K562 (cell line): ENCODE measurements at regions not wholly inside any gene's neighbourhood (a gene's known extent, or its start where the extent isn't known, plus 50 kb on each side); places are given as distances from the start of the nearest gene placed in this dataset.

ENCODE experiments used
- ATAC-seq: fragments of 200-7000 bp; cut with Tn5 transposase; 3 replicates; pipeline ENCODE4 v1.9.1; 2020; ENCODE audit warnings: moderate library complexity
- BruUV-seq: library from RNA; stranded (reverse); fragments of 400-500 nt; replicated peaks from 2 replicates; lab custom pipeline; 2021; lab: Mats Ljungman, UMichigan
- CTCF ChIA-PET: fragments of 300-600 bp; formaldehyde crosslinking; extraction: SDS; loops from one replicate; lab custom pipeline; 2021; ENCODE audit warnings: low intra/inter-chr PET ratio; lab: Yijun Ruan, JAX
- POLR2A ChIA-PET: fragments of 300-600, 350-650 bp; sonication (Branson Sonifier 250); formaldehyde crosslinking; extraction: SDS; loops from one replicate; lab custom pipeline; 2021; ENCODE audit warnings: antibody characterized with exemption, inconsistent platforms; lab: Yijun Ruan, JAX
- DNase-seq, 4 experiments: peaks; one replicate each; pipeline versions ENCODE4 v3.0.0 to v3.0.0-alpha.2; 2011 to 2018; ENCODE audit warnings: low spot score in 3 of 4, mixed read lengths in 3 of 4; ENCODE audit errors: extremely low read depth in 1 of 4
- FAIRE-seq: peaks from 2 replicates; lab custom pipeline; 2011; peaks lifted over from hg19 to GRCh38; lab: Jason Lieb, UNC
- H2AFZ ChIP-seq: 2 replicates; pipeline ENCODE4 v1.6.0; 2011; ENCODE audit warnings: low read depth, low read length, control low read depth, inconsistent platforms
- H3K27ac ChIP-seq: fragments of 200-600 bp; 3 replicates; pipeline ENCODE4 v1.8.0; 2011; ENCODE audit warnings: low read depth, mild to moderate bottlenecking, control low read depth, inconsistent platforms, low read length, moderate library complexity, mixed read lengths; ENCODE audit errors: extremely low read depth
- H3K27me3 ChIP-seq, 2 experiments: fragments of 300-600 bp in 1 of 2; 2 replicates in 1 of 2; 3 replicates in 1 of 2; pipeline versions ENCODE4 v1.6.0 to v1.8.0; 2011; ENCODE audit warnings: inconsistent platforms in 2 of 2, low read length in 2 of 2, mild to moderate bottlenecking in 1 of 2, mixed read lengths in 1 of 2, moderate library complexity in 1 of 2; ENCODE audit not compliant: control insufficient read depth in 2 of 2, insufficient read depth in 2 of 2
- H3K36me3 ChIP-seq: fragments of 300-600 bp; 3 replicates; pipeline ENCODE4 v1.8.0; 2011; ENCODE audit warnings: mild to moderate bottlenecking, low read length, inconsistent platforms; ENCODE audit not compliant: control insufficient read depth, insufficient read depth
- H3K4me1 ChIP-seq, 2 experiments: fragments of 200-600 bp in 1 of 2; replicated peaks in 1 of 2; 2 replicates in 1 of 2; 3 replicates in 1 of 2; pipeline versions ENCODE4 v1.5.1 to v1.8.0; 2011; ENCODE audit warnings: inconsistent platforms in 2 of 2, low read length in 2 of 2, mild to moderate bottlenecking in 1 of 2, mixed read lengths in 1 of 2, moderate library complexity in 1 of 2; ENCODE audit not compliant: control insufficient read depth in 2 of 2, insufficient read depth in 2 of 2
- H3K4me2 ChIP-seq: 2 replicates; pipeline ENCODE4 v1.6.1; 2011; ENCODE audit warnings: low read length, control low read depth, inconsistent platforms, mixed read lengths; ENCODE audit not compliant: insufficient read depth
- H3K4me3 ChIP-seq: fragments of 200-600 bp; sonication (generic), shearing (Covaris generic); 2 replicates; pipeline ENCODE4 v1.5.1; 2016; ENCODE audit warnings: control low read depth, inconsistent platforms
- H3K79me2 ChIP-seq: fragments of 200-600 bp; 3 replicates; pipeline ENCODE4 v1.8.0; 2011; ENCODE audit warnings: low read length, inconsistent platforms; ENCODE audit not compliant: control insufficient read depth, insufficient read depth
- H3K9ac ChIP-seq, 2 experiments: 2 replicates each; pipeline versions ENCODE4 v1.6.0 to v1.6.1; 2011; ENCODE audit warnings: low read depth in 2 of 2, low read length in 2 of 2, control low read depth in 1 of 2, inconsistent platforms in 1 of 2, mild to moderate bottlenecking in 1 of 2, mixed read lengths in 1 of 2; ENCODE audit not compliant: insufficient read depth in 1 of 2
- H3K9me1 ChIP-seq: one replicate; pipeline ENCODE4 v1.6.0; 2011; ENCODE audit warnings: inconsistent platforms, mild to moderate bottlenecking, low read length, moderate library complexity; ENCODE audit not compliant: control insufficient read depth, insufficient read depth
- H3K9me3 ChIP-seq: replicated peaks from 2 replicates; pipeline ENCODE4 v1.5.1; 2011; ENCODE audit warnings: low read depth, low read length, inconsistent platforms; ENCODE audit not compliant: control insufficient read depth, insufficient read depth
- H4K20me1 ChIP-seq: replicated peaks from 2 replicates; pipeline ENCODE4 v1.6.1; 2011; ENCODE audit warnings: low read length, inconsistent platforms, mixed read lengths; ENCODE audit not compliant: control insufficient read depth, insufficient read depth
- EHMT2 ChIP-seq: fragments of 450-650 bp; IDR thresholded peaks from 2 replicates; pipeline ENCODE4 v1.6.1; 2018; ENCODE audit warnings: antibody characterized with exemption
- ETS2 ChIP-seq: IDR thresholded peaks from 2 replicates; pipeline ENCODE4 v1.6.1; 2016; ENCODE audit warnings: borderline replicate concordance, missing genetic modification characterization, mild to moderate bottlenecking, moderate library complexity, missing compliant biosample characterization; ENCODE audit not compliant: poor library complexity, severe bottlenecking
- ETV6 ChIP-seq, 3 experiments: fragments of 150-350 bp in 1 of 3; sonication (generic) in 1 of 3; formaldehyde crosslinking in 1 of 3; IDR thresholded peaks; 2 replicates each; pipeline versions ENCODE4 v1.6.1 to v1.8.0; 2014 to 2022; ENCODE audit warnings: borderline replicate concordance in 2 of 3, low read depth in 2 of 3, antibody characterized with exemption in 1 of 3, low read length in 1 of 3, mild to moderate bottlenecking in 1 of 3, missing genetic modification reagents in 1 of 3
- L3MBTL2 ChIP-seq: fragments of 450-650 bp; IDR thresholded peaks from 2 replicates; pipeline ENCODE4 v1.6.1; 2016; ENCODE audit warnings: mild to moderate bottlenecking, moderate library complexity
- MEIS2 ChIP-seq: fragments of 450-650 bp; IDR thresholded peaks from 2 replicates; pipeline ENCODE4 v1.6.1; 2014; ENCODE audit warnings: mild to moderate bottlenecking; ENCODE audit not compliant: partially characterized antibody
- ZFP36 ChIP-seq: fragments of 150-350 bp; IDR thresholded peaks from 2 replicates; pipeline ENCODE4 v1.6.1; 2018; ENCODE audit warnings: low read length, low read depth; ENCODE audit not compliant: partially characterized antibody
- ZFX ChIP-seq: sonication (generic); formaldehyde crosslinking; IDR thresholded peaks from 2 replicates; pipeline ENCODE4 v1.8.0; 2022; ENCODE audit warnings: mild to moderate bottlenecking, missing genetic modification reagents, moderate library complexity
- ZNF134 ChIP-seq: fragments of 250-450 bp; sonication (Bioruptor Pico); conservative IDR thresholded peaks from 2 replicates; pipeline ENCODE4 v1.4.0; 2020
- WGBS: fragments of 100-300 bp; shearing (Covaris generic); methylation state at CpG from one replicate; pipeline ENCODE4 v1.1.6; 2016; ENCODE audit warnings: low coverage, mixed read lengths; ENCODE audit not compliant: insufficient coverage; ENCODE audit errors: missing lambda C conversion rate; 5-methylcytosine and 5-hydroxymethylcytosine counted together
- in situ Hi-C: fragments of 300-500 bp; cut with MboI; formaldehyde crosslinking; loops from 4 replicates; pipeline ENCODE4 v1.15.0; 2018; ENCODE audit warnings: inconsistent platforms, mixed read lengths
- intact Hi-C: fragments of 100-400 bp; cut with micrococcal nuclease; formaldehyde crosslinking; loops from 2 replicates; pipeline ENCODE4 v1.14.2; 2022
- TF ChIP-seq, protein P1 (sequence below): fragments of 250-450 bp; sonication (Bioruptor Pico); IDR thresholded peaks from 2 replicates; pipeline ENCODE4 v1.9.0; 2021; ENCODE audit warnings: mild to moderate bottlenecking, inconsistent platforms
- TF ChIP-seq, protein P2 (sequence below): fragments of 450-650 bp; IDR thresholded peaks from 2 replicates; pipeline ENCODE4 v1.6.1; 2016; ENCODE audit warnings: antibody characterized with exemption

DNA sequence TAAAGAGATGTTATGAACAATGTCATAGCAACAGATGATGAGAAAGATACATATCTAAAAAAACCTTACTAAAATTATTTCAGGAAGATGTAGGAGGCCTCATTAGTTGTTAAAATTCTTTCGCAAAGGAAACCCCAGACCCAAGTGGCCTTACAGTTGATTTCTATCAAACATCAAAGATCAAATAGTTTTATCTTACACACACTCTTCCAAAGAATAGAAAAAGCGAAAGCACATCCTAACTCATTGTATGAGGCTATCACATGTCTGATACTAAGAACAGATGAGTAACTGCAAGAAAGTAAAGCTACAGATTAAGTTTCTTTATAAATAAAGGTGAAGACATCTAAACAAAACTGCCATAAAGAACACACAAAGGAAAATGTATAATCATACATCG, 82.9 kb upstream of the GDF10 start:
- FAIRE-seq (no peak), DNase-seq (no peak)

DNA sequence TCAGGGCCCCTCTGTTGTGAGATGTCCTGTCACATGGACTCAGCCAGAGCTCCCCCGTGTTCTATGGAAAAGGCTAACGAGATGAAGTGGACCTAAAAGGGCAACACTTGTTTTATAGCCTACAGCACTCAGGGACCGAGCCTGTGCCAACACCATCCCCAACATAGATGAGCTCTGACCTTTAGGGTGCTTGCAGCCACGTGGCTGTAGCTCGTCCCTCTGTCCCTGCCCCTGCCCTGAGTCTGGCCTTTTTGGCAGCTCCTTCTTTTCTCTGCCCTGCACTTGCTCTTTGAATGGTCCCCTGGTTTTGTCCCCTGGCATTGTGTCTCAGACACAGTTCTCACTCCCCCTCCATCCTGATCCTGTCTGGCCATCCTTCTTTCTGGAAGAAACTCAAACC, 81.2 kb upstream of the GDF10 start:
- no peak for ATAC-seq
- no peak for DNase-seq
- intact Hi-C loops (no loop called here), in situ Hi-C loops (no loop called here)
- Histone ChIP-seq H3K9me3 (no peaks in the 10 kb centered on the region), H3K79me2 (no peaks in the 10 kb centered on the region), H2AFZ (no peak overlapping the region), H4K20me1 (0 out of 2 replicates have a peak, but pooled peaks cover 6% of the 10 kb centered on the region), H3K4me1 (no peaks in the 10 kb centered on the region), H3K4me2 (no peak overlapping the region), H3K27me3 (no peaks in the 10 kb centered on the region; a peak in 1 of 5 replicates), H3K9me1 (no peaks in the 10 kb centered on the region), H3K36me3 (no peaks in the 10 kb centered on the region), H3K4me3 (no peak overlapping the region), H3K9ac (no peak overlapping the region), H3K27ac (no peak overlapping the region)
- CTCF ChIA-PET = no interaction called here
- no TSS peak for BruUV-seq
- FAIRE-seq = no peak
- 0% methylated on average over 5 of the region's 5 CpGs for WGBS
- POLR2A ChIA-PET = interaction anchor here (0.7 kb wide), 1 partner anchor 8 kb away, joined by 6 read pairs; no protein-coding TSS in a partner anchor
- TF ChIP-seq ZFX (CRISPR knock-in tag) (no peak), ZNF134 (CRISPR knock-in tag) (no peak), EHMT2 (no peak), L3MBTL2 (no peak), ETV6 (IDR thresholded peaks at IDR 0.05; ENCODE audit: borderline replicate concordance in 1 of 2, low read depth in 2 of 2, low read length in 1 of 2) (no peak), ETV6 (CRISPR knock-in tag; IDR thresholded peaks at IDR 0.05; ENCODE audit: borderline replicate concordance) (no peak), ETS2 (tag) (no peak), MEIS2 (no peak), ZFP36 (no peak)
- TF ChIP-seq, protein P1, sequence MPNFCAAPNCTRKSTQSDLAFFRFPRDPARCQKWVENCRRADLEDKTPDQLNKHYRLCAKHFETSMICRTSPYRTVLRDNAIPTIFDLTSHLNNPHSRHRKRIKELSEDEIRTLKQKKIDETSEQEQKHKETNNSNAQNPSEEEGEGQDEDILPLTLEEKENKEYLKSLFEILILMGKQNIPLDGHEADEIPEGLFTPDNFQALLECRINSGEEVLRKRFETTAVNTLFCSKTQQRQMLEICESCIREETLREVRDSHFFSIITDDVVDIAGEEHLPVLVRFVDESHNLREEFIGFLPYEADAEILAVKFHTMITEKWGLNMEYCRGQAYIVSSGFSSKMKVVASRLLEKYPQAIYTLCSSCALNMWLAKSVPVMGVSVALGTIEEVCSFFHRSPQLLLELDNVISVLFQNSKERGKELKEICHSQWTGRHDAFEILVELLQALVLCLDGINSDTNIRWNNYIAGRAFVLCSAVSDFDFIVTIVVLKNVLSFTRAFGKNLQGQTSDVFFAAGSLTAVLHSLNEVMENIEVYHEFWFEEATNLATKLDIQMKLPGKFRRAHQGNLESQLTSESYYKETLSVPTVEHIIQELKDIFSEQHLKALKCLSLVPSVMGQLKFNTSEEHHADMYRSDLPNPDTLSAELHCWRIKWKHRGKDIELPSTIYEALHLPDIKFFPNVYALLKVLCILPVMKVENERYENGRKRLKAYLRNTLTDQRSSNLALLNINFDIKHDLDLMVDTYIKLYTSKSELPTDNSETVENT (CRISPR knock-in tag) = no peak

More for the DNA sequence above, 82.9 kb upstream of the GDF10 start:
- H3K79me2 ChIP-seq = no peaks in the 10 kb centered on the region
- no peak for ATAC-seq
- H4K20me1 ChIP-seq = 0 out of 2 replicates have a peak, but pooled peaks cover 6% of the 10 kb centered on the region
- no TSS peak for BruUV-seq
- no peaks in the 10 kb centered on the region; a peak in 1 of 5 replicates for H3K27me3 ChIP-seq
- H2AFZ ChIP-seq = no peak overlapping the region
- H3K4me1 ChIP-seq = no peaks in the 10 kb centered on the region
- in situ Hi-C loops (no loop called here), intact Hi-C loops (no loop called here)
- POLR2A ChIA-PET = interaction anchor here (1.0 to 1.3 kb wide), 2 partner anchors 8 to 9 kb away, joined by 3 to 4 read pairs; no protein-coding TSS in a partner anchor
- H3K27ac ChIP-seq = no peak overlapping the region
- H3K9me1 ChIP-seq = no peaks in the 10 kb centered on the region
- 2% methylated on average over 3 of the region's 3 CpGs for WGBS
- H3K4me3 ChIP-seq = no peak overlapping the region
- H3K9ac ChIP-seq = no peak overlapping the region
- CTCF ChIA-PET = no interaction called here
- no peaks in the 10 kb centered on the region for H3K9me3 ChIP-seq
- H3K36me3 ChIP-seq = no peaks in the 10 kb centered on the region
- H3K4me2 ChIP-seq = no peak overlapping the region
- TF ChIP-seq, protein P2, sequence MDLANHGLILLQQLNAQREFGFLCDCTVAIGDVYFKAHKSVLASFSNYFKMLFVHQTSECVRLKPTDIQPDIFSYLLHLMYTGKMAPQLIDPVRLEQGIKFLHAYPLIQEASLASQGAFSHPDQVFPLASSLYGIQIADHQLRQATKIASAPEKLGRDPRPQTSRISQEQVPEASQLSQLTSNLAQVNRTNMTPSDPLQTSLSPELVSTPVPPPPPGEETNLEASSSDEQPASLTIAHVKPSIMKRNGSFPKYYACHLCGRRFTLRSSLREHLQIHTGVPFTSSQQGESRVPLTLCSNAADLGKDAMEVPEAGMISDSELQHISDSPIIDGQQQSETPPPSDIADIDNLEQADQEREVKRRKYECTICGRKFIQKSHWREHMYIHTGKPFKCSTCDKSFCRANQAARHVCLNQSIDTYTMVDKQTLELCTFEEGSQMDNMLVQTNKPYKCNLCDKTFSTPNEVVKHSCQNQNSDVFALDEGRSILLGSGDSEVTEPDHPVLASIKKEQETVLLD = no peak
